MCF 10A (cell line): ENCODE measurements at regions not wholly inside any gene's neighbourhood (a gene's known extent, or its start where the extent isn't known, plus 50 kb on each side); places are given as distances from the start of the nearest gene placed in this dataset.

Experiments used
- BruUV-seq: library from RNA; stranded (reverse); fragments of 400-500 nt; replicated peaks from 2 replicates; lab custom pipeline; 2021; lab: Mats Ljungman, UMichigan
- CTCF ChIA-PET: fragments of 300-600 bp; sonication (Branson Sonifier 250); formaldehyde crosslinking; extraction: SDS; loops from one replicate; lab custom pipeline; 2021; ENCODE audit warnings: antibody characterized with exemption, inconsistent platforms; lab: Yijun Ruan, JAX
- POLR2A ChIA-PET: fragments of 300-600, 350-650 bp; sonication (Branson Sonifier 250); formaldehyde crosslinking; extraction: SDS; loops from one replicate; lab custom pipeline; 2020; ENCODE audit warnings: antibody characterized with exemption, inconsistent platforms; lab: Yijun Ruan, JAX
- DNase-seq: peaks from one replicate; pipeline ENCODE4 v3.0.0-alpha.2; 2018; ENCODE audit not compliant: unreplicated experiment
- H3K27ac Mint-ChIP-seq: one replicate; pipeline ENCODE4 v1.8.0; 2022; ENCODE audit warnings: mild to moderate bottlenecking, low read depth, mixed read lengths; ENCODE audit not compliant: unreplicated experiment
- H3K27me3 Mint-ChIP-seq: one replicate; pipeline ENCODE4 v1.8.0; 2022; ENCODE audit warnings: mixed read lengths; ENCODE audit not compliant: insufficient read depth, unreplicated experiment
- H3K36me3 Mint-ChIP-seq: one replicate; pipeline ENCODE4 v1.8.0; 2022; ENCODE audit warnings: mild to moderate bottlenecking, moderate library complexity, mixed read lengths; ENCODE audit not compliant: insufficient read depth, unreplicated experiment
- H3K4me1 Mint-ChIP-seq: one replicate; pipeline ENCODE4 v1.8.0; 2022; ENCODE audit warnings: mixed read lengths; ENCODE audit not compliant: insufficient read depth, unreplicated experiment
- H3K4me3 Mint-ChIP-seq: one replicate; pipeline ENCODE4 v1.8.0; 2022; ENCODE audit warnings: mild to moderate bottlenecking, moderate library complexity, mixed read lengths; ENCODE audit not compliant: unreplicated experiment
- H3K9me3 Mint-ChIP-seq: one replicate; pipeline ENCODE4 v1.8.0; 2022; ENCODE audit warnings: mixed read lengths; ENCODE audit not compliant: unreplicated experiment
- CTCF ChIP-seq: fragments of 200-600 bp; IDR thresholded peaks from one replicate; pipeline ENCODE4 v1.8.0; 2022; ENCODE audit warnings: antibody characterized with exemption, mild to moderate bottlenecking; ENCODE audit not compliant: unreplicated experiment
- intact Hi-C: fragments of 100-400 bp; cut with micrococcal nuclease; formaldehyde crosslinking; loops from 2 replicates; pipeline ENCODE4 v1.14.1; 2022

DNA sequence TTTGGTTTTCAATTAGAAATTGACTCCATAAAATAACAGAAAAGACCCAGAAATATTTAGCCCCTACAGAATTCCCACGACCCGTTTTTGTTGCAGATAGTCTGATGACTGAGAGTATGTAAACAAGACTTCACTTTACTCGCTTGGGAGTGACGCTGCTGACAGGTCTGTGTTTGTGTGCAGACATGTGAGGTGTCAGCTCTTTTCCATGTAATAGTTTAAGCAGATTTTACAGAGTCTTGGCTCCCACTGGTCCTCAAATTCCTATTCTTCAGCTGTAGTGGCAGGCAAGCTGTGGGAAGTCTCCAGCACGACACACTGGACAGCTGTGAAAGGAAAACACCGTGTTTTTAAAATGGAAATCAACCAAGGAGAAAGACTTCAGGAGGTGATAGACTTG lies 455.7 kb downstream of the GABRG1 start:
- H3K4me3 Mint-ChIP-seq = no peak overlapping the region
- no peak for DNase-seq
- no peaks in the 10 kb centered on the region for H3K9me3 Mint-ChIP-seq
- ChIA-PET CTCF (interaction anchor here (0.6 to 1.4 kb wide), 2 partner anchors 548 to 604 kb away, joined by 3 to 7 read pairs; no protein-coding TSS in a partner anchor), POLR2A (no interaction called here)
- BruUV-seq = no TSS peak
- intact Hi-C loops = no loop called here
- H3K27me3 Mint-ChIP-seq = no peaks in the 10 kb centered on the region
- H3K27ac Mint-ChIP-seq = no peak overlapping the region
- no peak for TF ChIP-seq CTCF
- H3K4me1 Mint-ChIP-seq = peaks cover 6% of the 10 kb centered on the region
- no peaks in the 10 kb centered on the region for H3K36me3 Mint-ChIP-seq

- Mint-ChIP-seq H3K36me3 (no peaks in the 10 kb centered on the region), H3K4me1 (peaks cover 6% of the 10 kb centered on the region), H3K27ac (peak overlapping the region; percentile 39), H3K9me3 (no peaks in the 10 kb centered on the region), H3K27me3 (no peaks in the 10 kb centered on the region), H3K4me3 (no peak overlapping the region)
- no peak for DNase-seq
- ChIA-PET CTCF (interaction anchor here (1.6 kb wide), 2 partner anchors 210 to 307 kb away, joined by 4 to 8 read pairs; no protein-coding TSS in a partner anchor), POLR2A (interaction anchor here (1.1 to 1.2 kb wide), 2 partner anchors 42 to 180 kb away, joined by 3 read pairs; no protein-coding TSS in a partner anchor)
- TF ChIP-seq CTCF = no peak
- BruUV-seq = no TSS peak
- intact Hi-C loops = no loop called here
Measured at GRCh38 chr4:45663628-45664081, 460.2 kb downstream of the GABRG1 start.

DNA sequence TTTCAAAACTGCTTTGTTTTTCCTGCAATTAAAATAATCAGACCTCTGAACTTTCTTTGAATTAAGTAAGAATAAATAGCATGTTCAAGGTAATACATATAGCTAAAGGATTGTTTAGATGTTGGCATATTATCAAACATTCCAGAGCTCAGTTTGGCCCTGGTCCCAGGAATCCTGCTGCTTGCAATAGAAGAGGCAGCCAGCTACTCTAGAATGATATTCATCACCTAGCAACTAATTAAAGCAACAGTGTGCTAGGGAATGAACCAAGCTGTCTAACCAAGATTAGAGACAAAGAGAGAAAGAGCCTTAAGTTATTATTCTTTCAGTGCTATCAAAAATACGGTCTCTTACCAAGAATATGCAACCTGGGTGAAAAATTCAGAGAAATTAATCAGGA lies 460.9 kb downstream of the GABRG1 start:
- H3K9me3 Mint-ChIP-seq = no peaks in the 10 kb centered on the region
- no peak overlapping the region for H3K27ac Mint-ChIP-seq
- intact Hi-C loops = no loop called here
- POLR2A ChIA-PET = interaction anchor here (1.2 kb wide), 1 partner anchor 179 kb away, joined by 3 read pairs; no protein-coding TSS in a partner anchor
- no TSS peak for BruUV-seq
- CTCF ChIA-PET = interaction anchor here (1.6 kb wide), 2 partner anchors 210 to 308 kb away, joined by 4 to 8 read pairs; no protein-coding TSS in a partner anchor
- peaks cover 6% of the 10 kb centered on the region for H3K4me1 Mint-ChIP-seq
- no peaks in the 10 kb centered on the region for H3K27me3 Mint-ChIP-seq
- no peaks in the 10 kb centered on the region for H3K36me3 Mint-ChIP-seq
- peak; percentile 91 for DNase-seq
- no peak overlapping the region for H3K4me3 Mint-ChIP-seq
- TF ChIP-seq CTCF = no peak

DNA sequence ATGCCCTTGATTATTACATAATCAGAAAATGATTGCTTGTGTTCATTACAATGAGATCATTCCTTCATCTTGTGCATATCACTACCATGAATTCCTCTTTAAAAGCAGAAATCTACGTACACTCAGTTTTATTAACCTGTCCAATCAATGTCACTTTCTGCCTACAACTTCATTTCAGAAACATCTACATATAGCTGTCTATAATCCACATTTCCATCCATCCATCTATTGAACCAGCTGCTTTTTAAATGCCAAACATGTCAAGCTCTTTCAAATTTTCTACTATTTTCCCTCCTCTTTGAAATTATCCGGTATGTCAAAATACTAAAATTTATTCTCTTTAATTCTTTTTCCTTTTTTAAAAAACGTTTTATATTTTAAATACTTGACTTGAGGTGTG lies 462.0 kb downstream of the GABRG1 start:
- DNase-seq = no peak
- H3K27me3 Mint-ChIP-seq = no peaks in the 10 kb centered on the region
- no peaks in the 10 kb centered on the region for H3K9me3 Mint-ChIP-seq
- H3K4me1 Mint-ChIP-seq = peaks cover 6% of the 10 kb centered on the region
- BruUV-seq = no TSS peak
- no peak overlapping the region for H3K4me3 Mint-ChIP-seq
- TF ChIP-seq CTCF = no peak
- ChIA-PET POLR2A (no interaction called here), CTCF (interaction anchor here (1.0 to 1.6 kb wide), 2 partner anchors 10 to 309 kb away, joined by 4 to 8 read pairs; no protein-coding TSS in a partner anchor)
- no peak overlapping the region for H3K27ac Mint-ChIP-seq
- no peaks in the 10 kb centered on the region for H3K36me3 Mint-ChIP-seq
- intact Hi-C loops = no loop called here
